ENCODE measurements at regions not wholly inside any gene's neighbourhood (a gene's known extent, or its start where the extent isn't known, plus 50 kb on each side); places are given as distances from the start of the nearest gene placed in this dataset.

DNA sequence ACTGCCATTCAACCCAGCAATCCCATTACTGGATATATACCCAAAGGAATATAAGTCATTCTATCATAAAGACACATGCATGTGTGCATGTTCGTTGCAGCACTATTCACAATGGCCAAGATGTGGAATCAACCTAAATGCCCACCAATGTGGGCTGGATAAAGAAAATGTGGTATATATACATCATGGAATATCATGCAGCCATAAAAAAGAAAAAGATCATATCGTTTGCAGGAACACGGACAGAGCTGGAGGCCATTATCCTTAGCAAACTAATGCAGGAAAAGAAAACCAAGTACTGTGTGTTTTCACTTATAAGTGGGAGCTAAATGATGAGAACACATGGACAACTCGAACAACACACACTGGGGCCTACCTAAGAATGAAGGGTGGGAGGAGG, 123.7 kb downstream of the CDC7 start:
- TF ChIP-seq, protein P1, sequence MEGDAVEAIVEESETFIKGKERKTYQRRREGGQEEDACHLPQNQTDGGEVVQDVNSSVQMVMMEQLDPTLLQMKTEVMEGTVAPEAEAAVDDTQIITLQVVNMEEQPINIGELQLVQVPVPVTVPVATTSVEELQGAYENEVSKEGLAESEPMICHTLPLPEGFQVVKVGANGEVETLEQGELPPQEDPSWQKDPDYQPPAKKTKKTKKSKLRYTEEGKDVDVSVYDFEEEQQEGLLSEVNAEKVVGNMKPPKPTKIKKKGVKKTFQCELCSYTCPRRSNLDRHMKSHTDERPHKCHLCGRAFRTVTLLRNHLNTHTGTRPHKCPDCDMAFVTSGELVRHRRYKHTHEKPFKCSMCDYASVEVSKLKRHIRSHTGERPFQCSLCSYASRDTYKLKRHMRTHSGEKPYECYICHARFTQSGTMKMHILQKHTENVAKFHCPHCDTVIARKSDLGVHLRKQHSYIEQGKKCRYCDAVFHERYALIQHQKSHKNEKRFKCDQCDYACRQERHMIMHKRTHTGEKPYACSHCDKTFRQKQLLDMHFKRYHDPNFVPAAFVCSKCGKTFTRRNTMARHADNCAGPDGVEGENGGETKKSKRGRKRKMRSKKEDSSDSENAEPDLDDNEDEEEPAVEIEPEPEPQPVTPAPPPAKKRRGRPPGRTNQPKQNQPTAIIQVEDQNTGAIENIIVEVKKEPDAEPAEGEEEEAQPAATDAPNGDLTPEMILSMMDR (IDR thresholded peaks at IDR 0.05) = no peak
- no peak for TF ChIP-seq EZH2 (IDR thresholded peaks at IDR 0.05; ENCODE audit: borderline replicate concordance, insufficient read depth, low read depth, low read length, poor library complexity, severe bottlenecking)
